ENCODE measurements at regions not wholly inside any gene's neighbourhood (a gene's known extent, or its start where the extent isn't known, plus 50 kb on each side); places are given as distances from the start of the nearest gene placed in this dataset.

GRCh38 chr7:68014031-68014736 lies 1017.6 kb downstream of the TYW1 start:
- Histone ChIP-seq H3K27ac (no peak overlapping the region), H3K4me3 (ENCODE audit: low read depth, low read length) (no peak overlapping the region), H3K36me3 (no peaks in the 10 kb centered on the region), H3K27me3 (ENCODE audit: insufficient read depth, low read depth, severe bottlenecking) (no peaks in the 10 kb centered on the region), H3K9me3 (ENCODE audit: severe bottlenecking) (no peaks in the 10 kb centered on the region)
- DNase-seq = no peak
- no peak for TF ChIP-seq CTCF (IDR thresholded peaks at IDR 0.05; ENCODE audit: low read depth, low read length)

- H3K36me3 ChIP-seq = no peaks in the 10 kb centered on the region
- no peak for TF ChIP-seq CTCF (IDR thresholded peaks at IDR 0.05; ENCODE audit: low read depth, low read length)
- H3K27ac ChIP-seq = no peak overlapping the region
- no peak for DNase-seq
- H3K27me3 ChIP-seq (ENCODE audit: insufficient read depth, low read depth, severe bottlenecking) = no peaks in the 10 kb centered on the region
- no peak overlapping the region for H3K4me3 ChIP-seq (ENCODE audit: low read depth, low read length)
- no peaks in the 10 kb centered on the region for H3K9me3 ChIP-seq (ENCODE audit: severe bottlenecking)
Observed at GRCh38 chr7:68015122-68015977, 1018.7 kb downstream of the TYW1 start.

GRCh38 chr7:68015978-68016532 lies 1019.4 kb downstream of the TYW1 start:
- Histone ChIP-seq H3K9me3 (ENCODE audit: severe bottlenecking) (no peaks in the 10 kb centered on the region), H3K4me3 (ENCODE audit: low read depth, low read length) (no peak overlapping the region), H3K27ac (no peak overlapping the region), H3K36me3 (no peaks in the 10 kb centered on the region), H3K27me3 (ENCODE audit: insufficient read depth, low read depth, severe bottlenecking) (no peaks in the 10 kb centered on the region)
- TF ChIP-seq CTCF (IDR thresholded peaks at IDR 0.05; ENCODE audit: low read depth, low read length) = no peak
- DNase-seq = no peak

- H3K9me3 ChIP-seq (ENCODE audit: severe bottlenecking) = no peaks in the 10 kb centered on the region
- H3K27me3 ChIP-seq (ENCODE audit: insufficient read depth, low read depth, severe bottlenecking) = no peaks in the 10 kb centered on the region
- H3K4me3 ChIP-seq (ENCODE audit: low read depth, low read length) = no peak overlapping the region
- no peaks in the 10 kb centered on the region for H3K36me3 ChIP-seq
- no peak for TF ChIP-seq CTCF (IDR thresholded peaks at IDR 0.05; ENCODE audit: low read depth, low read length)
- no peak overlapping the region for H3K27ac ChIP-seq
- DNase-seq = no peak
Observed at GRCh38 chr7:68020102-68020501, 1023.5 kb downstream of the TYW1 start.

- Histone ChIP-seq H3K27me3 (ENCODE audit: insufficient read depth, low read depth, severe bottlenecking) (no peaks in the 10 kb centered on the region), H3K36me3 (no peaks in the 10 kb centered on the region), H3K27ac (no peak overlapping the region), H3K9me3 (ENCODE audit: severe bottlenecking) (no peaks in the 10 kb centered on the region), H3K4me3 (ENCODE audit: low read depth, low read length) (no peak overlapping the region)
- TF ChIP-seq CTCF (IDR thresholded peaks at IDR 0.05; ENCODE audit: low read depth, low read length) = no peak
- no peak for DNase-seq
Observed at GRCh38 chr7:68025369-68025768, 1028.7 kb downstream of the TYW1 start.
